ENCODE measurements at regions not wholly inside any gene's neighbourhood (a gene's known extent, or its start where the extent isn't known, plus 50 kb on each side); places are given as distances from the start of the nearest gene placed in this dataset.

DNA sequence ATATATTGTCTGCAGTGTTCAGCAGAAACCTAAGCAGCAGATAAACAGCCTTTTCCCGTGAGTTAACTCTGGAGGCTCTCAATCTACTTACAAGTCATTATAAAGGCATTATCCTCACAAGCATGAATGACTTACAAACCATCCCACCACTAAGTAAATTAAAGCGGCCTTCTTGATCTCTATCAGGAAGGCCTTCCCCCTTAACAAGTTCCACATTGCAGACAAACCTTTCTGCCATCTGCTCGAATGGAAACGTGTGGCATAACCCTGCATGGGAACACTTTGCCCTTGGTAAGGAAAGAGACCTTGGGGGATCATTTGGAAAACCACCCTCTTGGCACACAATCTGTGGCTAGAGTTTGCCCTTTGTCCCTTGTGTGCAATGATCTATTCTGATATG, 199.5 kb downstream of the OSR1 start:
- TF ChIP-seq EZH2 (IDR thresholded peaks at IDR 0.05; ENCODE audit: insufficient read depth, poor library complexity, severe bottlenecking) (no peak), EZH2phosphoT487 (IDR thresholded peaks at IDR 0.05; ENCODE audit: insufficient read depth, low read depth) (no peak)
